ENCODE measurements at regions not wholly inside any gene's neighbourhood (a gene's known extent, or its start where the extent isn't known, plus 50 kb on each side); places are given as distances from the start of the nearest gene placed in this dataset.
"Not testable (repeated sequence)": the region's sequence is repeated elsewhere in the genome, so short reads cannot be mapped to it uniquely, and the experiment has no call there.

GRCh38 chrX:56343219-56343618 is 111.1 kb downstream of the KLF8 start:
- no peak for DNase-seq

GRCh38 chrX:56343664-56344063 is 111.5 kb downstream of the KLF8 start:
- DNase-seq = no peak

GRCh38 chrX:56358145-56358544 is 126.0 kb downstream of the KLF8 start:
- not testable (repeated sequence) for DNase-seq

GRCh38 chrX:56365171-56365570 is 133.0 kb downstream of the KLF8 start:
- DNase-seq = not testable (repeated sequence)

GRCh38 chrX:56366901-56367300 is 134.7 kb downstream of the KLF8 start:
- DNase-seq = no peak

- no peak for DNase-seq
These were observed 136.8 kb downstream of the KLF8 start for GRCh38 chrX:56368962-56369361.

- not testable (repeated sequence) for DNase-seq
These were observed 148.0 kb downstream of the KLF8 start for GRCh38 chrX:56379984-56380780.

GRCh38 chrX:56382278-56382677 is 150.1 kb downstream of the KLF8 start:
- no peak for DNase-seq

- DNase-seq = no peak
These were observed 153.2 kb downstream of the KLF8 start for GRCh38 chrX:56385336-56385735.

GRCh38 chrX:56385960-56386359 is 153.8 kb downstream of the KLF8 start:
- no peak for DNase-seq

GRCh38 chrX:56397636-56398035 is 165.5 kb downstream of the KLF8 start:
- no peak for DNase-seq

- DNase-seq = no peak
These were observed 161.2 kb upstream of the UBQLN2 start for GRCh38 chrX:56402207-56402606.

GRCh38 chrX:56429581-56429980 is 133.8 kb upstream of the UBQLN2 start:
- DNase-seq = no peak

GRCh38 chrX:56451981-56452380 is 111.4 kb upstream of the UBQLN2 start:
- not testable (repeated sequence) for DNase-seq

- DNase-seq = peak; percentile 63
These were observed 101.0 kb upstream of the UBQLN2 start for GRCh38 chrX:56462389-56462788.

- DNase-seq = no peak
These were observed 95.0 kb upstream of the UBQLN2 start for GRCh38 chrX:56468441-56468840.

- not testable (repeated sequence) for DNase-seq
These were observed 68.5 kb upstream of the UBQLN2 start for GRCh38 chrX:56494923-56495322.

GRCh38 chrX:56498756-56499155 is 64.7 kb upstream of the UBQLN2 start:
- DNase-seq = no peak

GRCh38 chrX:56499372-56499771 is 64.1 kb upstream of the UBQLN2 start:
- no peak for DNase-seq

GRCh38 chrX:56503941-56504673 is 59.3 kb upstream of the UBQLN2 start:
- DNase-seq = no peak

- no peak for DNase-seq
These were observed 57.6 kb upstream of the UBQLN2 start for GRCh38 chrX:56505866-56506265.
